Adipocyte (in vitro differentiated cells): ENCODE measurements at regions not wholly inside any gene's neighbourhood (a gene's known extent, or its start where the extent isn't known, plus 50 kb on each side); places are given as distances from the start of the nearest gene placed in this dataset.
"Not testable (repeated sequence)": the region's sequence is repeated elsewhere in the genome, so short reads cannot be mapped to it uniquely, and the experiment has no call there.

Experiments
- DNase-seq: peaks from one replicate; pipeline ENCODE4 v3.0.0-alpha.2; 2015; ENCODE audit warnings: low read depth
- H3K27me3 ChIP-seq: replicated peaks from 2 replicates; pipeline ENCODE4 v1.7.0; 2013; ENCODE audit warnings: mild to moderate bottlenecking, low read length, moderate library complexity; ENCODE audit not compliant: control insufficient read depth, insufficient read depth
- H3K36me3 ChIP-seq: 2 replicates; pipeline ENCODE4 v1.7.0; 2013; ENCODE audit warnings: low read length, mild to moderate bottlenecking, moderate library complexity; ENCODE audit not compliant: control insufficient read depth, insufficient read depth, severe bottlenecking
- H3K4me1 ChIP-seq: 2 replicates; pipeline ENCODE4 v1.7.0; 2013; ENCODE audit warnings: mild to moderate bottlenecking, low read length, moderate library complexity; ENCODE audit not compliant: control insufficient read depth, insufficient read depth
- H3K4me3 ChIP-seq: 2 replicates; pipeline ENCODE4 v1.7.0; 2013; ENCODE audit warnings: mild to moderate bottlenecking, low read length, moderate library complexity
- H3K9ac ChIP-seq: 2 replicates; pipeline ENCODE4 v1.7.0; 2013; ENCODE audit warnings: mild to moderate bottlenecking, low read length, moderate library complexity
- H3K9me3 ChIP-seq: 2 replicates; pipeline ENCODE4 v1.7.0; 2013; ENCODE audit warnings: mild to moderate bottlenecking, low read length, moderate library complexity; ENCODE audit not compliant: control insufficient read depth

DNA sequence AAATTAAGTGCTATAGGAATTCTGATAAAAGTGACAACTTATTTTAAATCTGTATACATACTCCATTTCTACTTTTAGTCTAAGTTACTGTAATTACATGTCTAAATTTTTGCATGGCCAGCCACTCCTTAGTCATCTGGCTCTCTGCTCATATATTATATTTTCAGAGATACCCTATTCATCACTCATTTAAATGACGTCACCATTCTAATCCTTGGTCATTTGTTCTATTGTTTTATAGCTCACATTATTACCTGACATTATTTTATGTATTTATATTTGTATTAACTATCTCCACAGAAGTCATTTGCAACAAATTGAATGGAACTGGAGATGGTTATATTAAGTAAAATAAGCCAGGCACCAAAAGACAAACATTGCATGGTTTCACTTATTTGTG is 179.6 kb upstream of the CXorf51A start:
- H3K9ac ChIP-seq: no peak overlapping the region
- H3K4me1 ChIP-seq: no peaks in the 10 kb centered on the region
- H3K27me3 ChIP-seq: no peaks in the 10 kb centered on the region
- DNase-seq: no peak
- no peaks in the 10 kb centered on the region for H3K9me3 ChIP-seq
- no peaks in the 10 kb centered on the region for H3K36me3 ChIP-seq
- no peak overlapping the region for H3K4me3 ChIP-seq

DNA sequence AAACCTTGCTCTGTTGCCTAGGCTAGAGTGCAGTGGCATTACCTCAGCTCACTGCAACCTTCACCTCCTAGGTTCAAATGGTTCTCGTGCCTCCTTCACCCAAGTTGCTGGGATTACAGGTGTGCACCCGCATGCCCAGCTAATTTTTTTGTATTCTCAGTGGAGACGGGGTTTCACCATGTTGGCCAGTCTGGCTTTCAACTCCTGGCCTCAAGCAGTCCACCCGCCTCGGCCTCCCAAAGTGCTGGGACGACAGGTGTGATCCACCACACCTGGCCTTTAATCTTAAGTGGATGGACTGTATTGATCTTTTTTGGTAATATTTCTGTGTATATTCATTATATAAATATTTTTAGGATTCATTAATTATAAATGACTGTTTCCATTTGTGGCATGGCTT is 158.7 kb upstream of the CXorf51A start:
- Histone ChIP-seq H3K4me3 (no peak overlapping the region), H3K36me3 (no peaks in the 10 kb centered on the region), H3K9me3 (no peaks in the 10 kb centered on the region), H3K4me1 (no peaks in the 10 kb centered on the region), H3K9ac (no peak overlapping the region), H3K27me3 (no peaks in the 10 kb centered on the region)
- DNase-seq: no peak

DNA sequence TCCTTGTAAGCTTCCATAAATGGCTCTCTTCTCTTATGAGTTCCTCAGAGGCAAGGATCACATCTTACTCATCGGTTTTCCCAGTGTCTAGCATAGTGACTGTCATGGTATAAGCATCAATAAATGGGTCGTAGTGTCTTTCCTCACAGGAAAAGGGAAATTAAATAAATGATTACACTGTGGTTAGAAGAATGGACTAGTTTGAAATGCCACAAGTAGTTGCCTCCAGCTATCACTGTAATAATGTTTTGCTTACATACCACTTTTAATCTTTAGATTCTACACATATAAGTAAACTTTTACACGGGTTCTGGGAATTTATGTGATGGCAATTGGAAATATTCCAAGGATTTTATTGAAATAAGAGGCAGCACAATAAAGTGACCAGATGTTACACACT is 152.8 kb upstream of the CXorf51A start:
- Histone ChIP-seq H3K27me3 (no peaks in the 10 kb centered on the region), H3K4me3 (no peak overlapping the region), H3K9ac (no peak overlapping the region), H3K4me1 (no peaks in the 10 kb centered on the region), H3K36me3 (no peaks in the 10 kb centered on the region), H3K9me3 (peaks cover 3% of the 10 kb centered on the region)
- no peak for DNase-seq

DNA sequence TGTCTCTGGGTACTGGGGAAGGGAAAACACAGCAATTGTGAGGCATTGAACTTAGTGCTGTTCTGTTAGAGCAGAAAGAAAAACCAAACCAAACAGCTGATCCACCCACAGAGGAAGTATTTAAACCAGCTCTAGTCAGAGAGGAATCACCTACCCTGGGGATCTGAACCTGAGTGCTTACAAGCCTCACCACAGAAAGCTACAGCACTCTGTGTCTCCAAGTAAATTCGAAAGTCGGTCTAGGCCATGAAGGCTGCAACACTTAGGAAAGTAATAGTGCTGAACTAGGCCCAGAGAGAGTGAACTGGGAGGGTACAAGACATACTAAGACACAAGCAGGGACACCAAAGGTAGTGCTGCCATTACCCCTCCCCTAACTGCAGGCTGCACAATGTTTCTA is 142.2 kb upstream of the CXorf51A start:
- H3K4me3 ChIP-seq: no peak overlapping the region
- H3K9ac ChIP-seq: no peak overlapping the region
- no peaks in the 10 kb centered on the region for H3K27me3 ChIP-seq
- no peak for DNase-seq
- peaks cover 3% of the 10 kb centered on the region for H3K9me3 ChIP-seq
- no peaks in the 10 kb centered on the region for H3K4me1 ChIP-seq
- H3K36me3 ChIP-seq: no peaks in the 10 kb centered on the region

DNA sequence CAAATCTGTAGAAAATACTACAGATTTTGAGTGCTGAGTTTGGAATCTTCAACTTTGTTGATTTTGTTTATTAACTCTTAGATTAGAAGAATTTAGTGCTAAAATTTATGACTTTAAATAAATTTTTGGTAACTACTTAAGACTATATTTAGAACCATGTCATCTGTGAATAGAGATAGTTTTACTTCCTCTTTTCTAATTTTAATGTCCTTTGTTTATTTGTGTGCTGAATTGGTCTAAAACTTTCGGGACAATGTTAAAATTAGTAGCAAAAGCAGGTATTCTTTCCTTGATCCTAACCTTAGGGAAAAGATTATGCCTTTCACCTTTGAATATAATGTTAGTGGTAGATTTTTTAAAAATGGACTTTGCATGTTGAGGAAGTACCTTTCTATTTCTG is 119.7 kb upstream of the CXorf51A start:
- no peaks in the 10 kb centered on the region for H3K36me3 ChIP-seq
- H3K4me1 ChIP-seq: no peaks in the 10 kb centered on the region
- no peaks in the 10 kb centered on the region for H3K27me3 ChIP-seq
- H3K9ac ChIP-seq: no peak overlapping the region
- no peak for DNase-seq
- H3K9me3 ChIP-seq: peaks cover 4% of the 10 kb centered on the region
- no peak overlapping the region for H3K4me3 ChIP-seq

DNA sequence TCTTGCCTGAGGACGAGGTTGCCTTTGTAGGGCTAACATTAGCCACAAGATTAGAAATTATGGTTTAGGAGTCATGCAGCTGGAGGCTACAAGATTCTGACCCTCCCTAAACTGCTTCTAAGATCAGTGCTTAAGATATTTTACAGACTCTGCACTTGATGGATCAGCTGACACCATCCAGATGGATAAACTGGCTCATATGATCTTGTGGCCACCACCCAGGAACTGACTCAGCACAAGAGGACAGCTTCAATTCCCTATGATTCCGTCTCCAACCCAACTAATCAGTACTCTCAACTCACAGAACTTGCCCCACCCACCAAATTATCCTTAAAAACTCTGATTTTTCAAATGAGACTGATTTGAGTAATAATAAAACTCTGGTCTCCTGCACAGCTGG is 118.5 kb upstream of the CXorf51A start:
- not testable (repeated sequence) for H3K9ac ChIP-seq, H3K36me3 ChIP-seq, H3K4me3 ChIP-seq, DNase-seq, H3K4me1 ChIP-seq, H3K27me3 ChIP-seq, H3K9me3 ChIP-seq

DNA sequence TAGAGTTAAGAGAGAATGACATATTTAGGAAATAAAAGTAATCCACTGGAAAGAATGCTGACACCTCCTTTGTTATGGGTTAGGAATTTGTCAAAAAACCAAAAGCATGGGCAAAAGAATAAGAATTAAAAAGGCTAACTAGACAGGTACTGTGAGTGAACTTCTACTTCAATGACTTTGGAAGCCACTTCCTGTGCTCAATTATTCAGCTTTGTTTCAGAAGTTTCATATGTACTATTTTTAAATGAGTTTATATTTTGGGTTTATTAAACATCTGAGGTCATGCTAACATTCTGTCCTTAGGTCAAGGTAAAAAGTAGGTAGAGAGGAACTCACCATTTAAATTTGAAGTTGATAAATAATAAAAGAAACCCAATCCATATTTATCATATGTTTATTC is 106.7 kb upstream of the CXorf51A start:
- Histone ChIP-seq H3K36me3 (no peaks in the 10 kb centered on the region), H3K4me1 (no peaks in the 10 kb centered on the region), H3K9me3 (no peaks in the 10 kb centered on the region), H3K4me3 (no peak overlapping the region), H3K9ac (no peak overlapping the region), H3K27me3 (no peaks in the 10 kb centered on the region)
- no peak for DNase-seq

DNA sequence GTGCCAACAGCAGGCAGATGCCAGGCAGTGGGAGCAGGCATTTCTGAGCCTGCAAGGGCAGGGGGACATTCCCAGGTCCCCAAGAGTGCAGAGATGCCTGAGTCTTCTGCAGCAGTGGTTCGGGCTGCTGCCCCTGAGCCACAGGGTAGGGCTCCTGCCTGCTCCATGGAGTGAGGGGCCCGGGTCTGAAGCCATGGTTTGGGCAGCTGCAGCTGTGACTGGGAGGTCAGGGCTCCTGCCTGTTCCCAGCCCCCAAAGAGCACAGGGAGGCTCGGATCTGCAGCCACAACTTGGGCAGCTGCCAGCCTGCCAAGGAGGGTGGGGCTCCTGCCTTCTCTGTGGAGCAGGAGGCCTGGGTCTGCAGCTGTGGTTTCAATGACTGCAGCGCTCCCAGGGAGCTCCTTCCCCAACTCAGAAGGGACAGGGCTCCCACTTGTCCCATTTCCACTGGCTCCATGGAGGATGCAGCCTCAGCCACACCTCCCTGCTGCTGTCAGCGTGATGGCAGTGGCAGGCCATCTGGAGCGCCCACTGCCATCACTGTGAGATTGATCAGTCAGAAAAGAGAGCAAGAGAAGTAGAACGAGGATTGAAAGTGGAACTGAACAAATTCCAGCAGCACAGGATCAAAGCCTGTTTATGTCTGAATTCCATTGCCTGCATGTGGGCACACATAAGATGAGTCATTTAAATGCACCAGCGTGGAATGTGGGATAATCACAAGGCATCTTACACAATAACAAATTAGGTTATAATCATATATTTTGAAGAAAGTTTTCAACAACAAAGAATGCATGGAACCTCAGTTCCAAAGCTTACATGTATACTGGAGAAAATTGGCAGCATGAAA is 93.1 kb upstream of the CXorf51A start:
- no peak overlapping the region for H3K9ac ChIP-seq
- DNase-seq: peak; percentile 8
- no peaks in the 10 kb centered on the region for H3K4me1 ChIP-seq
- no peak overlapping the region for H3K4me3 ChIP-seq
- no peaks in the 10 kb centered on the region for H3K27me3 ChIP-seq
- peaks cover 11% of the 10 kb centered on the region for H3K9me3 ChIP-seq
- H3K36me3 ChIP-seq: no peaks in the 10 kb centered on the region

DNA sequence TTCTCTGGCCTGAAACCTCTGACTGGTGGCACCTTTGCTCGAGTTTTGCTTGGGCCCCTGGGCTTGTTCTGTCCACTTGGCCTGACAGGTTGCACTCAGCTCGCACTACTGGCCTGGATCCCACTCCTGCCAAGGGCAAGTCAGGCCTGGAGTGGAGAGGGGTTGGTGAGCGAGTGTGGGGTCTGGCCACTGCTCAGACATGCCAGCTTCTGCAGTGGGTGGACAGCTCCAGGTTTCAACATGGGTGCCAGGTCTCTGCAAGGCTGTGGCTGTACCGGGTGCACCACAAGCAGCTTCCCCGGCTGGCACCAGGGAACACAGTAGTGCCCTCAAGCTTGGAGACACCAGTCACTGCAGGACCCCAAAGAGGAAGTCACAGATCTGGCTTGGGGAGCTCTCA is 91.6 kb upstream of the CXorf51A start:
- H3K36me3 ChIP-seq: no peaks in the 10 kb centered on the region
- peaks cover 9% of the 10 kb centered on the region for H3K9me3 ChIP-seq
- H3K27me3 ChIP-seq: no peaks in the 10 kb centered on the region
- DNase-seq: no peak
- H3K9ac ChIP-seq: no peak overlapping the region
- H3K4me3 ChIP-seq: no peak overlapping the region
- no peaks in the 10 kb centered on the region for H3K4me1 ChIP-seq

DNA sequence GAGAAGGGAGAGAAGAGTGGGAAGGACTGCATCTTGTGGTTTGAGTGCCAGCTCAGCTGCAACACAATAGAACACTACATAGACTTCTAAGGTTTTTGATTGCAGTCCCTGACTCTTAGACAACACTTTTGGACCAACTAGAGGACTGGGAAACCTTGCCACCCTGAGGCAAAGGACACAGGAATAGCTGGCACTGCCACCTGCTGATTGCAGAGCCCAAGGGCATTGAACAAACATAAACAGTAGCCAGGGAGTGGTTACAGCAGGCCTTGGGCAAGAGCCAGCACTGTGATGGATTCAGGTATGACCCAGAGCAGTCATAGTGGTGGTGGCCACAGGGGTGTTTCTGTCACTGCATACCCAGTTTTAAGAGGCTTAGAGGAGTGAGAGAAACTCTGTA is 72.5 kb upstream of the CXorf51A start:
- H3K4me3 ChIP-seq: no peak overlapping the region
- no peak for DNase-seq
- no peak overlapping the region for H3K9ac ChIP-seq
- H3K4me1 ChIP-seq: no peaks in the 10 kb centered on the region
- no peaks in the 10 kb centered on the region for H3K36me3 ChIP-seq
- H3K27me3 ChIP-seq: no peaks in the 10 kb centered on the region
- H3K9me3 ChIP-seq: peaks cover 2% of the 10 kb centered on the region

DNA sequence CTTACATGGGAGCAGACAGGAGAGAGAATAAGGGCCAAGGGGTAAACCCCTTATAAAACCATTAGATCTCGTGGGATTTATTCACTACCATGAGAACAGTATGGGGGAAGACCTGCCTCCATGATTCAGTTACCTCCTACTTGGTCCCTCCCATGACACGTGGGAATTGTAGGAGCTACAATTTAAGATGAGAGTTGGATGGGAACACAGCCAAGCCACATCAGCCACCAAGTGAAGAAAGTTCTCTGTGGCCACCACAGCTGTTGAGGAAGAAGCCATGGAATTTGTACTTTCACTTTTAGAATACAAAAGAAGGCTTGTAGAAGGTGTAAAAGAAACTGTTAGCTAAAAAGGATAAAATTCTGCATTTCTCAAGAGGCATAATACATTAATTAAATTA is 67.0 kb upstream of the CXorf51A start:
- Histone ChIP-seq H3K4me1 (no peaks in the 10 kb centered on the region), H3K4me3 (no peak overlapping the region), H3K9me3 (peaks cover 6% of the 10 kb centered on the region), H3K36me3 (no peaks in the 10 kb centered on the region), H3K27me3 (no peaks in the 10 kb centered on the region), H3K9ac (no peak overlapping the region)
- no peak for DNase-seq

DNA sequence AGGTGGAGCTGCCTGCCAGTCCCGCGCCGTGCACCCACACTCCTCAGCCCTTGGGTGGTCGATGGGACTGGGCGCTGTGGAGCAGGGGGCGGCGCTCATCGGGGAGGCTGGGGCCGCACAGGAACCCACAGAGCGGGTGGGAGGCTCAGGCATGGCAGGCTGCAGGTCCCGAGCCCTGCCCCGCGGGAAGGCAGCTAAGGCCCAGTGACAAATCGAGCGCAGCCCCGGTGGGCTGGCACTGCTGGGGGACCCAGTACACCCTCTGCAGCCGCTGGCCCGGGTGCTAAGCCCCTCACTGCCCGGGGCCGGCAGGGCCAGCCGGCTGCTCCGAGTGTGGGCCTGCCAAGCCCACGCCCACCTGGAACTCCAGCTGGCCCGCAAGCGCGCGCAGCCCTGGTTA is 52.3 kb upstream of the CXorf51A start:
- H3K36me3 ChIP-seq, DNase-seq, H3K4me3 ChIP-seq, H3K27me3 ChIP-seq, H3K4me1 ChIP-seq, H3K9ac ChIP-seq: not testable (repeated sequence)
- H3K9me3 ChIP-seq: peaks cover 16% of the 10 kb centered on the region
